WTC11 (cell line): ENCODE measurements at regions not wholly inside any gene's neighbourhood (a gene's known extent, or its start where the extent isn't known, plus 50 kb on each side); places are given as distances from the start of the nearest gene placed in this dataset.

ENCODE experiments used
- ATAC-seq: fragments of 200-7000 bp; cut with Tn5 transposase; 2 replicates; pipeline ENCODE4 v1.10.0; 2021; ENCODE audit warnings: mild to moderate bottlenecking, moderate library complexity
- CTCF ChIA-PET: fragments of 300-600 bp; sonication (Branson Sonifier 250); formaldehyde crosslinking; loops from one replicate; lab custom pipeline; 2021; ENCODE audit warnings: antibody characterized with exemption; lab: Charles Lee
- POLR2A ChIA-PET: fragments of 350-600 bp; sonication (Branson Sonifier 250); formaldehyde crosslinking; loops from one replicate; lab custom pipeline; 2021; ENCODE audit warnings: antibody characterized with exemption; lab: Charles Lee
- DNase-seq: peaks from one replicate; pipeline ENCODE4 v3.0.0; 2021; ENCODE audit warnings: low spot score
- H3K27ac Mint-ChIP-seq: 2 replicates; pipeline ENCODE4 v1.8.0; 2021; ENCODE audit warnings: mixed read lengths
- H3K27me3 Mint-ChIP-seq: 2 replicates; pipeline ENCODE4 v1.8.0; 2021; ENCODE audit warnings: low read depth, mild to moderate bottlenecking, moderate library complexity, mixed read lengths
- H3K36me3 Mint-ChIP-seq: 2 replicates; pipeline ENCODE4 v1.8.0; 2021; ENCODE audit warnings: mixed read lengths
- H3K4me1 Mint-ChIP-seq: 2 replicates; pipeline ENCODE4 v1.8.0; 2022; ENCODE audit warnings: mixed read lengths
- H3K4me3 Mint-ChIP-seq: 2 replicates; pipeline ENCODE4 v1.8.0; 2021; ENCODE audit warnings: mild to moderate bottlenecking, moderate library complexity, mixed read lengths
- H3K9me3 Mint-ChIP-seq: 2 replicates; pipeline ENCODE4 v1.8.0; 2021; ENCODE audit warnings: mixed read lengths
- IRF2 ChIP-seq: sonication (generic); formaldehyde crosslinking; IDR thresholded peaks from 2 replicates; pipeline ENCODE4 v1.8.0; 2022; ENCODE audit warnings: low read depth, missing genetic modification reagents, borderline replicate concordance
- JAZF1 ChIP-seq: fragments of 250-450 bp; sonication (Bioruptor Pico); IDR thresholded peaks from 2 replicates; pipeline ENCODE4 v1.9.0; 2021; ENCODE audit warnings: moderate library complexity, mild to moderate bottlenecking, inconsistent platforms
- MXD4 ChIP-seq: fragments of 250-450 bp; sonication (Bioruptor Pico); IDR thresholded peaks from 2 replicates; pipeline ENCODE4 v1.8.0; 2021; ENCODE audit warnings: mild to moderate bottlenecking, moderate library complexity, borderline replicate concordance
- NFATC4 ChIP-seq: fragments of 250-450 bp; sonication (Bioruptor Pico); IDR thresholded peaks from 2 replicates; pipeline ENCODE4 v1.9.0; 2021; ENCODE audit warnings: mild to moderate bottlenecking
- PRRX2 ChIP-seq: fragments of 250-450 bp; sonication (Bioruptor Pico); IDR thresholded peaks from 2 replicates; pipeline ENCODE4 v1.8.0; 2021; ENCODE audit warnings: mild to moderate bottlenecking
- RORB ChIP-seq: fragments of 250-450 bp; sonication (Bioruptor Pico); IDR thresholded peaks from 2 replicates; pipeline ENCODE4 v1.9.0; 2021; ENCODE audit warnings: mild to moderate bottlenecking
- SMAD4 ChIP-seq: sonication (generic); formaldehyde crosslinking; IDR thresholded peaks from 2 replicates; pipeline ENCODE4 v1.8.0; 2022; ENCODE audit warnings: mild to moderate bottlenecking, missing genetic modification reagents
- ZNF219 ChIP-seq: sonication (generic); formaldehyde crosslinking; IDR thresholded peaks from 2 replicates; pipeline ENCODE4 v1.8.0; 2023; ENCODE audit warnings: missing genetic modification reagents, mild to moderate bottlenecking, borderline replicate concordance
- ZNF416 ChIP-seq: fragments of 250-450 bp; sonication (Bioruptor Pico); IDR thresholded peaks from 2 replicates; pipeline ENCODE4 v1.9.0; 2021; ENCODE audit warnings: mild to moderate bottlenecking, inconsistent platforms
- ZNF423 ChIP-seq: fragments of 250-450 bp; sonication (Bioruptor Pico); IDR thresholded peaks from 2 replicates; pipeline ENCODE4 v2.1.2; 2022; ENCODE audit warnings: mild to moderate bottlenecking, moderate library complexity
- TF ChIP-seq, protein P1 (sequence below): sonication (generic); formaldehyde crosslinking; IDR thresholded peaks from 2 replicates; pipeline ENCODE4 v1.8.0; 2022; ENCODE audit warnings: mild to moderate bottlenecking, missing genetic modification reagents
- TF ChIP-seq, protein P2 (sequence below): sonication (generic); formaldehyde crosslinking; IDR thresholded peaks from 2 replicates; pipeline ENCODE4 v1.8.0; 2022; ENCODE audit warnings: mild to moderate bottlenecking, missing genetic modification reagents
- TF ChIP-seq, protein P3 (sequence below): sonication (generic); formaldehyde crosslinking; IDR thresholded peaks from 2 replicates; pipeline ENCODE4 v1.8.1; 2023; ENCODE audit warnings: mild to moderate bottlenecking, missing genetic modification reagents
- TF ChIP-seq, protein P4 (sequence below): sonication (generic); formaldehyde crosslinking; IDR thresholded peaks from 2 replicates; pipeline ENCODE4 v1.8.1; 2022; ENCODE audit warnings: mild to moderate bottlenecking, moderate library complexity, missing genetic modification reagents
- TF ChIP-seq, protein P5 (sequence below): sonication (generic); formaldehyde crosslinking; IDR thresholded peaks from 2 replicates; pipeline ENCODE4 v1.8.1; 2023; ENCODE audit warnings: mild to moderate bottlenecking, moderate library complexity, missing genetic modification reagents
- TF ChIP-seq, protein P6 (sequence below): sonication (generic); formaldehyde crosslinking; IDR thresholded peaks from 2 replicates; pipeline ENCODE4 v1.8.1; 2023; ENCODE audit warnings: mild to moderate bottlenecking, missing genetic modification reagents, moderate library complexity

DNA sequence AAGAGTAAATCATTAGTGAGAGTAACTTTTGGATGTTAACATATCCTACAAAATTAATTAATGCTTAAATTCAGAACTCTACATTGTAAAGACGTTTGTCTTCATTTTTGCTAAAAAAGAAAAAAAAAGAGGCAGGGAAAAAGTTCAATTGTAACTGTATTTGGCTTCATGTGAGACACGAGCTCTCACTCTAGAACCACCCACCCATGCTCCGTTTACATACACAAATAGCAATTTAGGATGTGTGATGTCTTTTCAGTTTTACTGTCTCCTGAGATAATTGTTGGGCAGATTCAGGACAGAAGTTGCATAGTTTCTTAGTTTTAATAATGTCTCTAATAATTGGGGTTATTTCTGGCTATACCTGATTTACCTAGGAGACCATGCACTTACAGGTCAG, 248.6 kb downstream of the AASDHPPT start:
- Mint-ChIP-seq H3K27ac (no peak overlapping the region), H3K4me1 (peaks cover 37% of the 10 kb centered on the region), H3K9me3 (peaks cover 24% of the 10 kb centered on the region), H3K36me3 (peaks cover 21% of the 10 kb centered on the region), H3K4me3 (no peak overlapping the region), H3K27me3 (no peaks in the 10 kb centered on the region)
- TF ChIP-seq, protein P1, sequence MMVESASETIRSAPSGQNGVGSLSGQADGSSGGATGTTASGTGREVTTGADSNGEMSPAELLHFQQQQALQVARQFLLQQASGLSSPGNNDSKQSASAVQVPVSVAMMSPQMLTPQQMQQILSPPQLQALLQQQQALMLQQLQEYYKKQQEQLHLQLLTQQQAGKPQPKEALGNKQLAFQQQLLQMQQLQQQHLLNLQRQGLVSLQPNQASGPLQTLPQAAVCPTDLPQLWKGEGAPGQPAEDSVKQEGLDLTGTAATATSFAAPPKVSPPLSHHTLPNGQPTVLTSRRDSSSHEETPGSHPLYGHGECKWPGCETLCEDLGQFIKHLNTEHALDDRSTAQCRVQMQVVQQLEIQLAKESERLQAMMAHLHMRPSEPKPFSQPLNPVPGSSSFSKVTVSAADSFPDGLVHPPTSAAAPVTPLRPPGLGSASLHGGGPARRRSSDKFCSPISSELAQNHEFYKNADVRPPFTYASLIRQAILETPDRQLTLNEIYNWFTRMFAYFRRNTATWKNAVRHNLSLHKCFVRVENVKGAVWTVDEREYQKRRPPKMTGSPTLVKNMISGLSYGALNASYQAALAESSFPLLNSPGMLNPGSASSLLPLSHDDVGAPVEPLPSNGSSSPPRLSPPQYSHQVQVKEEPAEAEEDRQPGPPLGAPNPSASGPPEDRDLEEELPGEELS (CRISPR knock-in tag) = no peak
- no peak for TF ChIP-seq NFATC4 (CRISPR knock-in tag)
- TF ChIP-seq, protein P2, sequence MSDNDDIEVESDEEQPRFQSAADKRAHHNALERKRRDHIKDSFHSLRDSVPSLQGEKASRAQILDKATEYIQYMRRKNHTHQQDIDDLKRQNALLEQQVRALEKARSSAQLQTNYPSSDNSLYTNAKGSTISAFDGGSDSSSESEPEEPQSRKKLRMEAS (CRISPR knock-in tag) = no peak
- no peak for TF ChIP-seq PRRX2 (CRISPR knock-in tag)
- no peak for TF ChIP-seq ZNF219 (CRISPR knock-in tag)
- ChIA-PET POLR2A (no interaction called here), CTCF (no interaction called here)
- no peak for ATAC-seq
- no peak for DNase-seq

DNA sequence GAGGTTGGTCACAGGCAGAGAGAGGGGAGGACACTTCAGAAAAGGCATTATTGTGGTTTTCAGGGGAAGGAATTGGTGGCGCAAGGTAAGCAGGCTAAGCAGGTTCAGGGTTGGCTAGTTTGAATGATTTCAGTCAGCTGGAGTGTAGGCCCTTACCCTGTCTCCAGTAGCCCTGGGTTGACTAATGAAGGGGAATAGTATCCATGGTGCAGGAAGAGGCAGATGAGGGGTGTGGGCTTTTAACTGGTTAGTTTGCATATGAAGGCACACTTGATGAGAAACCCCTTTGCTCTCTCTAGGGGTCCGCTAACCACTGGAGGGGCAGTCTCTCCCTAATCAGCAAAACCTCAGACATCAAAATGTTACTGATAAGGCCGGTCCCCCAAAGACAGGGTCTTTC, 249.7 kb downstream of the AASDHPPT start:
- TF ChIP-seq JAZF1 (no peak), MXD4 (CRISPR knock-in tag) (no peak), ZNF423 (CRISPR knock-in tag) (peak; percentile 39; the same call in 1 of the 2 replicates)
- TF ChIP-seq, protein P3, sequence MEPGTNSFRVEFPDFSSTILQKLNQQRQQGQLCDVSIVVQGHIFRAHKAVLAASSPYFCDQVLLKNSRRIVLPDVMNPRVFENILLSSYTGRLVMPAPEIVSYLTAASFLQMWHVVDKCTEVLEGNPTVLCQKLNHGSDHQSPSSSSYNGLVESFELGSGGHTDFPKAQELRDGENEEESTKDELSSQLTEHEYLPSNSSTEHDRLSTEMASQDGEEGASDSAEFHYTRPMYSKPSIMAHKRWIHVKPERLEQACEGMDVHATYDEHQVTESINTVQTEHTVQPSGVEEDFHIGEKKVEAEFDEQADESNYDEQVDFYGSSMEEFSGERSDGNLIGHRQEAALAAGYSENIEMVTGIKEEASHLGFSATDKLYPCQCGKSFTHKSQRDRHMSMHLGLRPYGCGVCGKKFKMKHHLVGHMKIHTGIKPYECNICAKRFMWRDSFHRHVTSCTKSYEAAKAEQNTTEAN (CRISPR knock-in tag) = no peak
- TF ChIP-seq, protein P4, sequence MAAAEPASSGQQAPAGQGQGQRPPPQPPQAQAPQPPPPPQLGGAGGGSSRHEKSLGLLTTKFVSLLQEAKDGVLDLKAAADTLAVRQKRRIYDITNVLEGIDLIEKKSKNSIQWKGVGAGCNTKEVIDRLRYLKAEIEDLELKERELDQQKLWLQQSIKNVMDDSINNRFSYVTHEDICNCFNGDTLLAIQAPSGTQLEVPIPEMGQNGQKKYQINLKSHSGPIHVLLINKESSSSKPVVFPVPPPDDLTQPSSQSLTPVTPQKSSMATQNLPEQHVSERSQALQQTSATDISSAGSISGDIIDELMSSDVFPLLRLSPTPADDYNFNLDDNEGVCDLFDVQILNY (CRISPR knock-in tag) = no peak
- TF ChIP-seq, protein P5, sequence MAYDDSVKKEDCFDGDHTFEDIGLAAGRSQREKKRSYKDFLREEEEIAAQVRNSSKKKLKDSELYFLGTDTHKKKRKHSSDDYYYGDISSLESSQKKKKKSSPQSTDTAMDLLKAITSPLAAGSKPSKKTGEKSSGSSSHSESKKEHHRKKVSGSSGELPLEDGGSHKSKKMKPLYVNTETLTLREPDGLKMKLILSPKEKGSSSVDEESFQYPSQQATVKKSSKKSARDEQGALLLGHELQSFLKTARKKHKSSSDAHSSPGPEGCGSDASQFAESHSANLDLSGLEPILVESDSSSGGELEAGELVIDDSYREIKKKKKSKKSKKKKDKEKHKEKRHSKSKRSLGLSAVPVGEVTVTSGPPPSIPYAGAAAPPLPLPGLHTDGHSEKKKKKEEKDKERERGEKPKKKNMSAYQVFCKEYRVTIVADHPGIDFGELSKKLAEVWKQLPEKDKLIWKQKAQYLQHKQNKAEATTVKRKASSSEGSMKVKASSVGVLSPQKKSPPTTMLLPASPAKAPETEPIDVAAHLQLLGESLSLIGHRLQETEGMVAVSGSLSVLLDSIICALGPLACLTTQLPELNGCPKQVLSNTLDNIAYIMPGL (CRISPR knock-in tag) = no peak
- TF ChIP-seq, protein P2 (CRISPR knock-in tag) = 0 out of 2 replicates have a peak, but pooled peaks have one; percentile 17
- ATAC-seq (peak; percentile 99), DNase-seq (peak; percentile 15)
- Mint-ChIP-seq H3K27ac (peak overlapping the region; percentile 3; the same call in 1 of the 2 replicates), H3K4me3 (no peak overlapping the region), H3K36me3 (peaks cover 13% of the 10 kb centered on the region), H3K27me3 (no peaks in the 10 kb centered on the region), H3K4me1 (peaks cover 37% of the 10 kb centered on the region), H3K9me3 (peaks cover 15% of the 10 kb centered on the region)
- ChIA-PET CTCF (no interaction called here), POLR2A (no interaction called here)

DNA sequence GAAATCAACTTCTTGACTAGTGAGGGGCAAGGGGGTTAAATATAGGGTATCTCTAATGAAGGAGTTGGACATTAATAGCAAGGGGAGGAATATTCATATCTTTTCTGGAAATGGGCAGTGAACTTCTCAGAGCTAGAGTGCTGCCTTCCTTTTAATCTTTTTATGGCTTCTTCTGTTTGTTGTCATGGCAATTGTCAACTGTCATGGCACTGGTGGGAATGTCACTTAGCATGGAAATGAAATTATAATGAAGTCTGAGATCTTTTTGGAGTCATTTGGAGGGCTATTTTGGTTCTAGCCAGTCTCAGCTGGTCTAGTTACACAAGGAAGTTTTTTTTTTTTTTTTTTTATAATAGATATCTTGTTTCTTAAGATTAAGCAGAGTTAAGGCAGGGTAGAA, 250.2 kb downstream of the AASDHPPT start:
- ATAC-seq = no peak
- TF ChIP-seq RORB (CRISPR knock-in tag) = no peak
- TF ChIP-seq, protein P2 (CRISPR knock-in tag) = no peak
- no peak for TF ChIP-seq ZNF416 (CRISPR knock-in tag)
- TF ChIP-seq, protein P6, sequence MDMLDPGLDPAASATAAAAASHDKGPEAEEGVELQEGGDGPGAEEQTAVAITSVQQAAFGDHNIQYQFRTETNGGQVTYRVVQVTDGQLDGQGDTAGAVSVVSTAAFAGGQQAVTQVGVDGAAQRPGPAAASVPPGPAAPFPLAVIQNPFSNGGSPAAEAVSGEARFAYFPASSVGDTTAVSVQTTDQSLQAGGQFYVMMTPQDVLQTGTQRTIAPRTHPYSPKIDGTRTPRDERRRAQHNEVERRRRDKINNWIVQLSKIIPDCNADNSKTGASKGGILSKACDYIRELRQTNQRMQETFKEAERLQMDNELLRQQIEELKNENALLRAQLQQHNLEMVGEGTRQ (CRISPR knock-in tag) = no peak
- no peak for TF ChIP-seq SMAD4
- no peak for TF ChIP-seq IRF2 (CRISPR knock-in tag)
- TF ChIP-seq, all 79 proteins: peak for 0
- CTCF ChIA-PET = no interaction called here
- DNase-seq = no peak
- peaks cover 37% of the 10 kb centered on the region for H3K4me1 Mint-ChIP-seq
- H3K27ac Mint-ChIP-seq = no peak overlapping the region
- POLR2A ChIA-PET = no interaction called here
- peaks cover 13% of the 10 kb centered on the region for H3K9me3 Mint-ChIP-seq
- H3K36me3 Mint-ChIP-seq = peaks cover 10% of the 10 kb centered on the region
- no peak overlapping the region for H3K4me3 Mint-ChIP-seq
- H3K27me3 Mint-ChIP-seq = no peaks in the 10 kb centered on the region
